ENCODE measurements at regions not wholly inside any gene's neighbourhood (a gene's known extent, or its start where the extent isn't known, plus 50 kb on each side); places are given as distances from the start of the nearest gene placed in this dataset.
"Not testable (repeated sequence)": the region's sequence is repeated elsewhere in the genome, so short reads cannot be mapped to it uniquely, and the experiment has no call there.

- not testable (repeated sequence) for DNase-seq (ENCODE audit: low read depth in 2 of 3, low spot score in 2 of 3)
These were observed 52.3 kb upstream of the MAN1A2 start for GRCh38 chr1:117314951-117315350.

GRCh38 chr1:117313555-117313954 is 53.7 kb upstream of the MAN1A2 start:
- no peak for DNase-seq (ENCODE audit: low read depth in 2 of 3, low spot score in 2 of 3)

GRCh38 chr1:117312453-117313138 is 54.7 kb upstream of the MAN1A2 start:
- DNase-seq (ENCODE audit: low read depth in 2 of 3, low spot score in 2 of 3) = peak in 2 of 3 donors; percentile 4 to 50

GRCh38 chr1:117308311-117308916 is 58.8 kb upstream of the MAN1A2 start:
- no peak for DNase-seq (ENCODE audit: low read depth in 2 of 3, low spot score in 2 of 3)

GRCh38 chr1:117301901-117302300 is 65.3 kb upstream of the MAN1A2 start:
- DNase-seq (ENCODE audit: low read depth in 2 of 3, low spot score in 2 of 3) = no peak

GRCh38 chr1:117300183-117300582 is 67.1 kb upstream of the MAN1A2 start:
- not testable (repeated sequence) for DNase-seq (ENCODE audit: low read depth in 2 of 3, low spot score in 2 of 3)

GRCh38 chr1:117295001-117295400 is 72.2 kb upstream of the MAN1A2 start:
- no peak for DNase-seq (ENCODE audit: low read depth in 2 of 3, low spot score in 2 of 3)

GRCh38 chr1:117290890-117291289 is 76.4 kb upstream of the MAN1A2 start:
- no peak for DNase-seq (ENCODE audit: low read depth in 2 of 3, low spot score in 2 of 3)

GRCh38 chr1:117289316-117289870 is 77.9 kb upstream of the MAN1A2 start:
- DNase-seq (ENCODE audit: low read depth in 2 of 3, low spot score in 2 of 3) = no peak

- DNase-seq (ENCODE audit: low read depth in 2 of 3, low spot score in 2 of 3) = no peak
These were observed 75.8 kb upstream of the VTCN1 start for GRCh38 chr1:117286562-117286961.

- no peak for DNase-seq (ENCODE audit: low read depth in 2 of 3, low spot score in 2 of 3)
These were observed 75.4 kb upstream of the VTCN1 start for GRCh38 chr1:117286145-117286544.

- DNase-seq (ENCODE audit: low read depth in 2 of 3, low spot score in 2 of 3) = peak in 2 of 3 donors; percentile 21 to 39
These were observed 73.9 kb upstream of the VTCN1 start for GRCh38 chr1:117284399-117285215.

- no peak for DNase-seq (ENCODE audit: low read depth in 2 of 3, low spot score in 2 of 3)
These were observed 67.8 kb upstream of the VTCN1 start for GRCh38 chr1:117278531-117278930.

GRCh38 chr1:117275055-117275454 is 64.3 kb upstream of the VTCN1 start:
- DNase-seq (ENCODE audit: low read depth in 2 of 3, low spot score in 2 of 3) = no peak

GRCh38 chr1:117271959-117272358 is 61.2 kb upstream of the VTCN1 start:
- no peak for DNase-seq (ENCODE audit: low read depth in 2 of 3, low spot score in 2 of 3)

GRCh38 chr1:117271129-117271528 is 60.4 kb upstream of the VTCN1 start:
- no peak for DNase-seq (ENCODE audit: low read depth in 2 of 3, low spot score in 2 of 3)

GRCh38 chr1:117270679-117271078 is 60.0 kb upstream of the VTCN1 start:
- DNase-seq (ENCODE audit: low read depth in 2 of 3, low spot score in 2 of 3) = no peak

GRCh38 chr1:117268535-117269455 is 58.1 kb upstream of the VTCN1 start:
- DNase-seq (ENCODE audit: low read depth in 2 of 3, low spot score in 2 of 3) = no peak

- DNase-seq (ENCODE audit: low read depth in 2 of 3, low spot score in 2 of 3) = no peak
These were observed 56.6 kb upstream of the VTCN1 start for GRCh38 chr1:117267232-117267774.

- DNase-seq (ENCODE audit: low read depth in 2 of 3, low spot score in 2 of 3) = no peak
These were observed 52.2 kb upstream of the VTCN1 start for GRCh38 chr1:117262976-117263375.
